GM21529 (cell line): ENCODE measurements at regions not wholly inside any gene's neighbourhood (a gene's known extent, or its start where the extent isn't known, plus 50 kb on each side); places are given as distances from the start of the nearest gene placed in this dataset.

Experiments used
- ATAC-seq: cut with Tn5 transposase; IDR thresholded peaks from one replicate; pipeline ENCODE4 v1.9.1; 2021; ENCODE audit not compliant: unreplicated experiment

- no peak for ATAC-seq
These were observed 96.7 kb upstream of the CCDC196 start for GRCh38 chr14:66389481-66389880.

DNA sequence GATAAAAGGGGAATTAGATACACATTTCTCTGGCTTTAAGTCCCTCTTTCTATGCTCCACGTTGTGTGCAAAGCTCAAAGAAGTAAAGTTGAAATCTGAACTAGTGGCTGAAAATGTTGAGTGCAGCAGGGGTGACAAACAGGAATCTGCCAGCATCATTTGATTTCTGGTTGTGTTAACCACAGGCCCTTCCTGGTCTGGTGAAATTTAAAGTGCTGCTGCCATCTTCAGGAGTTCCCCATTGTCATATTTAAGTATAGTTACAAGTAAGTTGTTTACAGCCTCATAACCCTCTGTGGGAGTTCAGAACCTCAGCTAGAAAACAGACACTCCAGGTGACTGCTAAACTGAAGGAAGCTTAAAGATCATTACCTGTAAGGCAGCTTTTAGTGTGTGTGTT lies 90.9 kb upstream of the CCDC196 start:
- no peak for ATAC-seq

DNA sequence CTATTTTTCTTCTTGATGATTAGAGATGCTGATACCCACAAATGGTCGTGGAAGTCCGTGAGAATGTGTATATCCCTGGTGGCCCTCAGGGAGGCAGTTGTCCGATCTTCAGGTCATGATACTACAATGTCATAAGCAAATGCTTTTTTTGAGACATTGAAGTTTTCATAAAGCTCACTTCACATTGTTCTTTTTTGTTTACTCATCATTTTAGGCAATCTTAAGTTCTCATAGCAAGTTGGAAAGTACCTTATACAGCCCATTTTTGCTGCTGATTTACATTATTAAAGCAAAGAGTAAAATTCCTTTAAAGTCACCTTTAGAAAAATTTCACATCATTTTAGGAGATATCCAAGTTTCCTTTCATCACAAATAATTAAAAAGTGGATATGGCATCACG lies 90.0 kb upstream of the CCDC196 start:
- ATAC-seq = no peak

GRCh38 chr14:66398437-66398836 lies 87.7 kb upstream of the CCDC196 start:
- no peak for ATAC-seq

DNA sequence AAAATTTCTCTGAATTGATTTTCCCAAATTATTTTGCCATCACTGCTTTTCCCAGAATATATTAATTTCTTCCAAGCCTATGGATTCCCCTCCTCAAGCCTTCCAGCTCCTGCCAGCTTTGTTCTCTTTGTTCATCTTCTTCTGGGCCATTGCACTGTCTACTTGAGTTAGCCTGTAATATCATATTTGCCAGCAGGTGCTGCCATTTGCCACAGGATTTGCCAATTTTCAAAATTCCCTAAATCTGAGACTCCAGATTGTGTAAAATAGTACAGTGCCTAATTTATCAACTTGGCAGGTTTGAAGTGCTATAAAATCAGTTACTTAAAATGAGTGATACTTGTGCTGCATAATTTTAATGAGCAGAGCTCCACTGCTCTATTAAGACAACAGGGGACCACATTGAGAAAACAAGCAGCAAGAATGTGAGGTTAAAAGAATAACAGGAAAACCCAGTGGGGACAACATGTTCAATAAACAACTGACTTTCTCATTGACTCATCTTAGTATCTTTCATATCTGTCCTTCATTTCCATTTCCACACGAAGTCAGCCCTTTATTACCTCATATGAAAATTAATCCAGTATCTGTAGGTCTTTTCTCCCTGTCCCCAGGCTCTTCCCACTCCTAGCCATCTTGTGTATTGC lies 84.6 kb upstream of the CCDC196 start:
- no peak for ATAC-seq

DNA sequence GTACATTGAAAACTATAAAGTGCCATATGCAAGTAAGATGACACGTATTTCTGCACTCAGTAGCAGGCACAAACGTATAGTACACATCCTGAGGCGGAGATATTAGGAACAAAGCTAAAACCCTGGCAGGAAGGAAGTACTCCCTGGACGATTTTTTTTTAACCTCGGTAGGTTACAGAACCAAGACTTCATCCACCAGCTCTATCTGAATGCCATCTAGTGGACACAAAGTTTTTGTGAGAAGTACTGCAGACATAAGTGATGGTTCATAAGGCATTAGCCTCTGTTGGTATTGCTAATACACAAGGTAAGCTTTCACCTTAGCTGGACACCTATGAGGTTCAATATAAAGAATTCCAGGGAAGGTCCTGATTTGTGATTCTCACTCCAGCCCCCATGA lies 83.0 kb upstream of the CCDC196 start:
- ATAC-seq = no peak

- ATAC-seq = no peak
These were observed 82.1 kb upstream of the CCDC196 start for GRCh38 chr14:66404051-66404545.

DNA sequence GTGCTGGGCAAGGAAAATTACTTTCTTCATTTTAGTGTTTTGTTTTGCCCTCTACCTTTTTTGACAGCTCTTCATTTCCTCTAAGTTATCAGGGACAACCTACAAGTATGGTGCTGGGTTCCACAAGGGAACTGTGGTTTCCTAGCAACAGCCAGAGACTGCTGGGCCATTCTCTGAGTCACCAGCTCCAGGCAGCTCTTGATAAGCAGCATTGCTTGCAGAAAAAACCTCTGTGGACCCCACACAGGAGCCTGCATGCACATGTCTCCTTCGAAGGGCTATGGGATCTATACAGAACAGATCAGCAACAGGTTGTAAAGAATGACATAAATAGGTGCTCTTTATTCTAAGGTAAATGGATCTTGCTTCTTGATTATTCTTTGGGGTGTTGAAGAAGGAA lies 81.0 kb upstream of the CCDC196 start:
- ATAC-seq = no peak

GRCh38 chr14:66413901-66414300 lies 72.3 kb upstream of the CCDC196 start:
- no peak for ATAC-seq

DNA sequence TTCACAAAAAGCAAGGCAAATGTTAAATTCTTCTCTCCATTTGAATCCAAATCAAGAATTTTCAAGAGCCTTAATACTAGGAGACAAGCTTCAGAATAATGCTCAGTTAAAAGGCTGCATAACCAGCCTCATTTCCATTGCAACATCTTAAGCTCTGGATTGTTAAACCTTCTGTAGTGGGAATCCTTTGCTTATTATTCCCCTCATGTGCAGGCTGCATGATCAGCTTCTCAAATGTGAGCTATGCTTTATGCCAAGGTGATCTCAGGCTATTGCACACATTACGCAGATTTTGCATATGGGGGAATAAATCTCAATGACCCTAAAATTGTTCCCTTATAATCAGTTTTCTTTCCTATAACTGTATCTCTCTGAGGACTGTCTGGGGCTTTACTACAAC lies 71.7 kb upstream of the CCDC196 start:
- ATAC-seq = no peak

DNA sequence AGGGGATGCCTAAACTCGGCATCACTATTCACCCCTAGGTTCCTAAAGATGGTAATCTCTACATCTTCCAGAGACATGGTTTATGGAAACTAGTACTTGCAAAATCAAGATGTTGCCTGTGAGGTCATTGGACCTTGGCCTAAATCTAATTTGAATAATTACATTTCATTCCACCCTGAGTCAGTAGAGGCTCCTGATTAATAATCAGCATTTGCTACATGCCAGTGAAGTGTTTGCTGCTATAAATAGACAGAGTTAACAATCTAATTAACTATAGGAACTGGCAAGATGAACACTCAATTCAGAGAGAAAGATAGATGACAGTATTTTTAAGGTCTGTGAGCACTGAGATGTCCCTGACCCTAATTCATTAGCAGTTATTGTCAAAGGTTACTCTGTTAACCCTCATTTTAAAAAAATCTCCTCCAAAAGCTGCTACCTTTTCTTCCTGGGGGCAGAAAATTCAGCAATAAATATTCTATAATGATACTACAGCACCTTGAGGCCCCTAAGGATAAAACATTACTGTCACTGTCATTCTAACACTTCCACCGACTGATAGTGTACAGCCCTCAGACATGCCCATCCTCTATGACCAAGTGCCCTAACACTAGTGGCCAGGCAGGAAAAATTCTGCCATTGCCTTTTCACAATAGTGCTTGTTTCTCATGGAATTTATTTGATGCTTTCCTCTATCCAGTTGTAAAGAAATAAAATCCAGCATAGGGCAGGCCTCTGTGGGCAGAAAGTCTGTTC lies 65.7 kb upstream of the CCDC196 start:
- no peak for ATAC-seq

GRCh38 chr14:66421990-66422946 lies 63.9 kb upstream of the CCDC196 start:
- ATAC-seq = no peak

- ATAC-seq = no peak
These were observed 60.8 kb upstream of the CCDC196 start for GRCh38 chr14:66425402-66425801.

GRCh38 chr14:66426451-66426850 lies 59.7 kb upstream of the CCDC196 start:
- ATAC-seq = no peak

DNA sequence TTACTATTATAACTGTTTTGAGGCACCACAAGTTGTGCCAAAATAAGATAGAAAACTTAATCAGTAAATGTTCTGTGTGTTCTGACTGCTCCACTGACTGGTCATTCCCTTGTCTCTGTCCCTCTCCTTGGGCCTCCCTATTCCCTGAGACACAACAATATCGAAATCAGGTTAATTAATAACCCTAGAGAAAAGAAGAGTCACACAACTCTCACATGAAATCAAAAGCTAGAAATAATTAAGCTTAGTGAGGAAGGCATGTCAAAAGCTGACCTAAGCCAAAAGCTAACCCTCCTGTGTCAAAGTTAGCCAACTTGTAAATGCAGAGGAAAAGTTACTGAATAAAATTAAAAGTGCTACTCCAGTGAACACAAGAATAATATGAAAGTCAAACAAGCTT lies 53.8 kb upstream of the CCDC196 start:
- ATAC-seq = no peak

DNA sequence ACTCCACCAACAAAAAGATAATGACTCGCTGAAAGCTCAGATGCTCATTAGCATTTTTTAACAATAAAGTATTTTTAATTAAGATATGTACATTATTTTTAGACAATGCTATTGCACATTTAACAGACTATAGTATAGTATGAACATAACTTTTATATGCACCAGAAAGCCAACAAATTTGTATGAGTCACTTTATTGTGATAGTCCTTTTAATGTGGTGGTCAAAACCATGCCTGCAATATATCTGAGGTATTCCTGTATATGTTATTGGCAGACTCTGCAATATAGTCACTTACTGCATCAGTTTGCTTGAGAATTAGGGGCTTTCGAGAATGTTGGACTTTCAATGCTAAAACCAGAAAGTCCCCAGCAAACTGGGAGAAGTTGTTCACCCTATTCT lies 51.7 kb upstream of the CCDC196 start:
- ATAC-seq = no peak

DNA sequence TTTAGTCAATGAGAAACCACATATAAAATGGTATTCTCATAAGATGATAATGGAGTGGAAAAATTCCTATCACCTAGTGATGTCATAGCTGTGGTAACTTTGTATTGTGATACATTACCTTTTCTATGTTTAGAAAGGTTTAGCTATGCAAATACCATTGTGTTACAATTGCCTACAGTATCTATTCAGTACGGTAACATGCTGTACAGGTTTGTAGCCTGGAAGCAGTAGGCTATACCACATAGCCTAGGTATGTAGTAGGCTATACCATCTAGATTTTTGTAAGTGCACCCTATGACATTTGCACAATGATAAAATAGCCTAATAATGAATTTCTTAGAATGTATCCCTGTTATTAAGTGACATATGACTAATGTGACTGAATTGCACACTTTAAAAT lies 50.5 kb upstream of the CCDC196 start:
- no peak for ATAC-seq
